HEK293 (cell line): ENCODE measurements at regions not wholly inside any gene's neighbourhood (a gene's known extent, or its start where the extent isn't known, plus 50 kb on each side); places are given as distances from the start of the nearest gene placed in this dataset.

ENCODE experiments used
- CTCF ChIA-PET: fragments of 350-600 bp; formaldehyde crosslinking; extraction: SDS; loops from one replicate; lab custom pipeline; 2021; ENCODE audit warnings: antibody characterized with exemption; lab: Yijun Ruan, JAX
- POLR2A ChIA-PET: fragments of 300-600 bp; formaldehyde crosslinking; extraction: SDS; loops from one replicate; lab custom pipeline; 2020; ENCODE audit warnings: antibody characterized with exemption, inconsistent platforms; lab: Yijun Ruan, JAX
- H3K27ac ChIP-seq: fragments of 200-500 bp; sonication (Bioruptor generic); 2 replicates; pipeline ENCODE4 v1.5.1; 2014; ENCODE audit warnings: low read depth, low read length, control low read depth, inconsistent platforms; ENCODE audit errors: extremely low read depth
- H3K36me3 ChIP-seq, 2 experiments: fragments of 200-500 bp in 1 of 2; sonication (Bioruptor generic) in 1 of 2; 1 replicate in 1 of 2; 2 replicates in 1 of 2; pipeline ENCODE4 v1.5.1; 2014 to 2017; ENCODE audit warnings: inconsistent platforms in 2 of 2, low read length in 2 of 2; ENCODE audit not compliant: control insufficient read depth in 2 of 2, insufficient read depth in 1 of 2
- H3K4me1 ChIP-seq: fragments of 200-500 bp; sonication (Bioruptor generic); 2 replicates; pipeline ENCODE4 v1.5.1; 2014; ENCODE audit warnings: mild to moderate bottlenecking, low read length, inconsistent platforms; ENCODE audit not compliant: control insufficient read depth, insufficient read depth
- H3K4me3 ChIP-seq: 2 replicates; pipeline ENCODE4 v1.5.1; 2011; ENCODE audit warnings: low read depth, mild to moderate bottlenecking, control low read depth, low read length, moderate library complexity
- H3K9me3 ChIP-seq: fragments of 200-500 bp; sonication (Bioruptor generic); 2 replicates; pipeline ENCODE4 v1.5.1; 2014; ENCODE audit warnings: low read depth, low read length, inconsistent platforms; ENCODE audit not compliant: control insufficient read depth, insufficient read depth
- BCL11B ChIP-seq: fragments of 450-650 bp; formaldehyde crosslinking; IDR thresholded peaks from 2 replicates; pipeline ENCODE4 v1.5.1; 2016; ENCODE audit warnings: low read depth, missing biosample characterization, missing genetic modification characterization
- GFI1B ChIP-seq: fragments of 450-650 bp; formaldehyde crosslinking; IDR thresholded peaks from 2 replicates; pipeline ENCODE4 v1.5.1; 2016; ENCODE audit warnings: missing biosample characterization, missing genetic modification characterization
- GLI2 ChIP-seq: fragments of 450-650 bp; formaldehyde crosslinking; IDR thresholded peaks from 2 replicates; pipeline ENCODE4; 2017; ENCODE audit warnings: missing biosample characterization, missing genetic modification characterization, low read depth, borderline replicate concordance
- HOXD13 ChIP-seq: sonication (generic); formaldehyde crosslinking; IDR thresholded peaks from 2 replicates; pipeline ENCODE4 v1.8.0; 2022; ENCODE audit warnings: missing genetic modification reagents, borderline replicate concordance
- MEIS1 ChIP-seq: sonication (generic); formaldehyde crosslinking; IDR thresholded peaks from 2 replicates; pipeline ENCODE4 v1.8.1; 2022; ENCODE audit warnings: missing genetic modification reagents, mild to moderate bottlenecking, borderline replicate concordance
- PRDM1 ChIP-seq: fragments of 450-650 bp; formaldehyde crosslinking; IDR thresholded peaks from 2 replicates; pipeline ENCODE4; 2016; ENCODE audit warnings: missing biosample characterization, missing genetic modification characterization
- SETDB1 ChIP-seq: IDR thresholded peaks from one replicate; pipeline ENCODE4 v1.6.1; 2017; ENCODE audit warnings: mild to moderate bottlenecking, low read length, moderate library complexity, mixed read lengths; ENCODE audit not compliant: insufficient read length
- ZNF112 ChIP-seq: fragments of 450-650 bp; formaldehyde crosslinking; IDR thresholded peaks from 2 replicates; pipeline ENCODE4 v1.5.0; 2017; ENCODE audit warnings: missing biosample characterization, missing genetic modification characterization
- ZNF133 ChIP-seq: fragments of 450-650 bp; formaldehyde crosslinking; IDR thresholded peaks from 2 replicates; pipeline ENCODE4 v1.5.1; 2016; ENCODE audit warnings: missing biosample characterization, missing genetic modification characterization
- ZNF146 ChIP-seq: fragments of 450-650 bp; formaldehyde crosslinking; IDR thresholded peaks from 2 replicates; pipeline ENCODE4 v1.5.1; 2016; ENCODE audit warnings: missing biosample characterization, missing genetic modification characterization
- ZNF175 ChIP-seq: fragments of 450-650 bp; formaldehyde crosslinking; IDR thresholded peaks from 2 replicates; pipeline ENCODE4 v1.5.1; 2016; ENCODE audit warnings: missing biosample characterization, missing genetic modification characterization
- ZNF23 ChIP-seq: fragments of 450-650 bp; formaldehyde crosslinking; IDR thresholded peaks from 2 replicates; pipeline ENCODE4 v1.5.1; 2016; ENCODE audit warnings: missing biosample characterization, missing genetic modification characterization, borderline replicate concordance
- ZNF292 ChIP-seq: fragments of 450-650 bp; formaldehyde crosslinking; IDR thresholded peaks from 2 replicates; pipeline ENCODE4 v1.5.1; 2016; ENCODE audit warnings: low read depth, missing biosample characterization, missing genetic modification characterization, borderline replicate concordance
- ZNF510 ChIP-seq: fragments of 450-650 bp; formaldehyde crosslinking; IDR thresholded peaks from 2 replicates; pipeline ENCODE4 v1.5.1; 2018; ENCODE audit warnings: mild to moderate bottlenecking, missing genetic modification characterization, missing biosample characterization; ENCODE audit not compliant: insufficient replicate concordance
- ZNF596 ChIP-seq: fragments of 450-650 bp; IDR thresholded peaks from 2 replicates; pipeline ENCODE4 v1.5.0; 2018; ENCODE audit warnings: missing biosample characterization, mild to moderate bottlenecking, missing genetic modification characterization, moderate library complexity
- ZNF654 ChIP-seq: fragments of 450-650 bp; formaldehyde crosslinking; IDR thresholded peaks from 2 replicates; pipeline ENCODE4 v1.5.1; 2016; ENCODE audit warnings: low read depth, missing biosample characterization, missing genetic modification characterization
- TF ChIP-seq, protein P1 (sequence below): fragments of 450-650 bp; formaldehyde crosslinking; conservative IDR thresholded peaks from 2 replicates; pipeline ENCODE4 v1.5.1; 2016; ENCODE audit warnings: low read depth, missing biosample characterization, missing genetic modification characterization

DNA sequence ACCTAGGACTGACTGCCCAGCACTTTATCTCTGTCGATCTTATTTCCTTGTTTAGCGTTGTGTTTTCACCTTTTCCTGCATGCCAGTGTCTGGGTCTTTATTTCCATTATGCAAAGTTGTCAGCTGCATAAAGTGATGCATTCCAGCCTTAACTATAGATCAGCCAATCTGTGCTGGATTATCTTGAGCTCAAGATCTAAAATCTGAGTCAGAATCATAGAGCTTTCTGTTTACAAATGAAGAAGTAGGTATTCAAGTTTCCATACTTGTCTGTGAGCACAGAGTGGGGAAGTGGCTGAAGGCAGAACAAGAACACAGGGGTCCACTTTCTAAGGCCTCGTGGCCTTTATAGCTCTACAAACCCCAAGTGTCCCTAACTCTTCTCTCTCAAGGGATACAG, 82.4 kb upstream of the PLCL2 start:
- H3K36me3 ChIP-seq: no peaks in the 10 kb centered on the region
- no peak overlapping the region for H3K4me3 ChIP-seq
- H3K9me3 ChIP-seq: no peaks in the 10 kb centered on the region
- TF ChIP-seq ZNF292 (tag by site-specific recombination) (no peak), BCL11B (tag by site-specific recombination) (no peak), ZNF510 (tag by site-specific recombination) (no peak), GLI2 (tag by site-specific recombination) (no peak), ZNF596 (tag by site-specific recombination) (no peak), ZNF654 (tag by site-specific recombination) (no peak), ZNF175 (tag by site-specific recombination) (no peak), PRDM1 (no peak), HOXD13 (CRISPR knock-in tag) (no peak), SETDB1 (no peak)
- TF ChIP-seq, protein P1, sequence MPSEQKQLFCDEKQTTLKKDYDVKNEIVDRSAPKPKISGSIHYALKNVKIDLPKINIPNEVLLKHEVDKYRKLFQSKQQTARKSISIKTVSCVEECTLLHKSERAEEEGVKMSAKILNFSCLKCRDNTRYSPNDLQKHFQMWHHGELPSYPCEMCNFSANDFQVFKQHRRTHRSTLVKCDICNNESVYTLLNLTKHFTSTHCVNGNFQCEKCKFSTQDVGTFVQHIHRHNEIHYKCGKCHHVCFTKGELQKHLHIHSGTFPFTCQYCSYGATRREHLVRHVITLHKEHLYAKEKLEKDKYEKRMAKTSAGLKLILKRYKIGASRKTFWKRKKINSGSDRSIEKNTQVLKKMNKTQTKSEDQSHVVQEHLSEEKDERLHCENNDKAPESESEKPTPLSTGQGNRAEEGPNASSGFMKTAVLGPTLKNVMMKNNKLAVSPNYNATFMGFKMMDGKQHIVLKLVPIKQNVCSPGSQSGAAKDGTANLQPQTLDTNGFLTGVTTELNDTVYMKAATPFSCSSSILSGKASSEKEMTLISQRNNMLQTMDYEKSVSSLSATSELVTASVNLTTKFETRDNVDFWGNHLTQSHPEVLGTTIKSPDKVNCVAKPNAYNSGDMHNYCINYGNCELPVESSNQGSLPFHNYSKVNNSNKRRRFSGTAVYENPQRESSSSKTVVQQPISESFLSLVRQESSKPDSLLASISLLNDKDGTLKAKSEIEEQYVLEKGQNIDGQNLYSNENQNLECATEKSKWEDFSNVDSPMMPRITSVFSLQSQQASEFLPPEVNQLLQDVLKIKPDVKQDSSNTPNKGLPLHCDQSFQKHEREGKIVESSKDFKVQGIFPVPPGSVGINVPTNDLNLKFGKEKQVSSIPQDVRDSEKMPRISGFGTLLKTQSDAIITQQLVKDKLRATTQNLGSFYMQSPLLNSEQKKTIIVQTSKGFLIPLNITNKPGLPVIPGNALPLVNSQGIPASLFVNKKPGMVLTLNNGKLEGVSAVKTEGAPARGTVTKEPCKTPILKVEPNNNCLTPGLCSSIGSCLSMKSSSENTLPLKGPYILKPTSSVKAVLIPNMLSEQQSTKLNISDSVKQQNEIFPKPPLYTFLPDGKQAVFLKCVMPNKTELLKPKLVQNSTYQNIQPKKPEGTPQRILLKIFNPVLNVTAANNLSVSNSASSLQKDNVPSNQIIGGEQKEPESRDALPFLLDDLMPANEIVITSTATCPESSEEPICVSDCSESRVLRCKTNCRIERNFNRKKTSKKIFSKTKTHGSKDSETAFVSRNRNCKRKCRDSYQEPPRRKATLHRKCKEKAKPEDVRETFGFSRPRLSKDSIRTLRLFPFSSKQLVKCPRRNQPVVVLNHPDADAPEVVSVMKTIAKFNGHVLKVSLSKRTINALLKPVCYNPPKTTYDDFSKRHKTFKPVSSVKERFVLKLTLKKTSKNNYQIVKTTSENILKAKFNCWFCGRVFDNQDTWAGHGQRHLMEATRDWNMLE (tag by site-specific recombination): no peak
- H3K27ac ChIP-seq: no peak overlapping the region
- POLR2A ChIA-PET: no interaction called here
- CTCF ChIA-PET: interaction anchor here (1.2 kb wide), 1 partner anchor 15 kb away, joined by 3 read pairs; no protein-coding TSS in a partner anchor
- no peaks in the 10 kb centered on the region for H3K4me1 ChIP-seq

DNA sequence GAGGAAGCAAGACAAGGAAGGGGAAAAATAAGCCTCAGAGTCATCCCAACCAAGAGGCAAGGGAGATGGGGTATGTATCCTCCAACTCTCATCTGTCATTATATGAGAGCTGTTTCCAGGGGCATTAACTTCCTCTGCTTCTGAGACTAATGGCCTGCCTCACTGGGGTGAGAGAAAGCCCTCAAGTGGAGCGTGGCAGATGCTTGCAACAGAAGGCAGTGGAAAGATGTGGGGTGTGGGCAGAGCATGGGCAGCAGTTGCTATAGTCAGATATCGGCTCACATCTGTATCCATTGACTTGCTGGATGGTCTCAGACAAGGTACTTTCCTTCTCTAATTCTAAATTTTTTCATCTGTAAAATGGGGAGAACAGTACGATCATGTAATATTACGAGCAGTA, 81.7 kb upstream of the PLCL2 start:
- H3K27ac ChIP-seq: no peak overlapping the region
- no peak for TF ChIP-seq ZNF146 (tag by site-specific recombination)
- TF ChIP-seq ZNF112 (tag by site-specific recombination): no peak
- CTCF ChIA-PET: no interaction called here

DNA sequence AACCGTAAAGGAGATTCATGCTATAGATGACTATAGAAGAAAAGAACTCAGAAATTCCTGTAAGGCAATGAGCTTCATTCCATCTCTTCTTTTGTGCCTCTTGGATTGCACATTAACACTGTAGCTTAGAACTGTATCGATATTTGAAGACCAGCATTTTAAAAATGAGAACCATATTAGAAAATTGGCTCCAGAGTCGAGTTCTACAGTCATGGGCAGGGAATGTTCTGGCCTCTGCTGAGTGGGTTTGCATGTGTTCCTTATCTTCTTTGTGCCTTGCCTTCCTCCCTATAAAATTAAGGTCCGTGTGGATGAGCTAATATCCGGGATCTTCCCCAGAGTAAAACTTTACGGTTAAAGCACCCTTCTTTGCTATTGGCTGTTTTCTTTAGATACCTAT, 77.4 kb upstream of the PLCL2 start:
- ChIA-PET CTCF (interaction anchor here (0.6 to 0.7 kb wide), 2 partner anchors 30 to 143 kb away, joined by 3 read pairs; no protein-coding TSS in a partner anchor), POLR2A (no interaction called here)
- no peaks in the 10 kb centered on the region for H3K9me3 ChIP-seq
- no peaks in the 10 kb centered on the region for H3K36me3 ChIP-seq
- TF ChIP-seq GFI1B (tag by site-specific recombination) (no peak), ZNF510 (tag by site-specific recombination) (no peak), MEIS1 (CRISPR knock-in tag) (no peak), ZNF133 (tag by site-specific recombination) (no peak), ZNF23 (tag by site-specific recombination) (no peak)
- TF ChIP-seq, all 188 proteins: peak for 0
- no peaks in the 10 kb centered on the region for H3K4me1 ChIP-seq
- no peak overlapping the region for H3K27ac ChIP-seq
- no peak overlapping the region for H3K4me3 ChIP-seq

More for the DNA sequence above, 81.7 kb upstream of the PLCL2 start:
- H3K4me1 ChIP-seq: no peaks in the 10 kb centered on the region
- H3K9me3 ChIP-seq: no peaks in the 10 kb centered on the region
- POLR2A ChIA-PET: no interaction called here
- no peaks in the 10 kb centered on the region for H3K36me3 ChIP-seq
- no peak overlapping the region for H3K4me3 ChIP-seq
